HepG2 (cell line): ENCODE measurements at regions not wholly inside any gene's neighbourhood (a gene's known extent, or its start where the extent isn't known, plus 50 kb on each side); places are given as distances from the start of the nearest gene placed in this dataset.

Source experiments
- ATAC-seq: fragments of 200-7000 bp; cut with Tn5 transposase; 3 replicates; pipeline ENCODE4 v1.9.1; 2020; ENCODE audit warnings: mild to moderate bottlenecking, moderate library complexity
- BruUV-seq: library from RNA; stranded (reverse); fragments of 400-500 nt; replicated peaks from 2 replicates; lab custom pipeline; 2021; lab: Mats Ljungman, UMichigan
- CTCF ChIA-PET: fragments of 300-600 bp; formaldehyde crosslinking; extraction: SDS; loops from one replicate; lab custom pipeline; 2021; ENCODE audit warnings: low total read pairs, inconsistent platforms, low intra/inter-chr PET ratio; lab: Yijun Ruan, JAX
- POLR2A ChIA-PET: fragments of 350-600 bp; sonication (Branson Sonifier 250); formaldehyde crosslinking; loops from one replicate; lab custom pipeline; 2020; ENCODE audit warnings: antibody characterized with exemption, inconsistent platforms; lab: Yijun Ruan, JAX
- DNase-seq: peaks from one replicate; pipeline ENCODE4 v3.0.0-alpha.2; 2015; ENCODE audit warnings: low spot score
- FAIRE-seq: peaks from 3 replicates; lab custom pipeline; 2011; peaks lifted over from hg19 to GRCh38; lab: Jason Lieb, UNC
- H2AFZ ChIP-seq: one replicate; pipeline ENCODE4 v1.6.1; 2011; ENCODE audit warnings: low read length, inconsistent platforms
- H3K27ac ChIP-seq: fragments of 300-600 bp; 3 replicates; pipeline ENCODE4 v1.8.0; 2011; ENCODE audit warnings: mixed run types, mild to moderate bottlenecking, mixed read lengths, low read length, inconsistent platforms; ENCODE audit not compliant: insufficient read depth; ENCODE audit errors: extremely low read length
- H3K27me3 ChIP-seq, 2 experiments: fragments of 200-600 bp in 1 of 2; 2 replicates in 1 of 2; 3 replicates in 1 of 2; pipeline versions ENCODE4 v1.6.0 to v1.8.0; 2011; ENCODE audit warnings: low read length in 2 of 2, mild to moderate bottlenecking in 2 of 2, moderate library complexity in 2 of 2, inconsistent platforms in 1 of 2; ENCODE audit not compliant: insufficient read depth in 2 of 2, control insufficient read depth in 1 of 2
- H3K36me3 ChIP-seq, 2 experiments: fragments of 200-600 bp in 1 of 2; replicated peaks in 1 of 2; 2 replicates in 1 of 2; 3 replicates in 1 of 2; pipeline versions ENCODE4 v1.5.1 to v1.8.0; 2011; ENCODE audit warnings: low read length in 2 of 2, inconsistent platforms in 1 of 2; ENCODE audit not compliant: insufficient read depth in 2 of 2, control insufficient read depth in 1 of 2
- H3K4me1 ChIP-seq: 2 replicates; pipeline ENCODE4 v1.5.1; 2012; ENCODE audit warnings: low read length, inconsistent platforms; ENCODE audit not compliant: insufficient read depth
- H3K4me2 ChIP-seq: 2 replicates; pipeline ENCODE4 v1.6.0; 2011; ENCODE audit warnings: low read depth, low read length, inconsistent platforms
- H3K4me3 ChIP-seq, 3 experiments: fragments of 200-600 bp in 1 of 3; sonication (generic), shearing (Covaris generic) in 1 of 3; replicated peaks in 1 of 3; 2 replicates each; pipeline ENCODE4 v1.5.1; 2011 to 2016; ENCODE audit warnings: low read length in 3 of 3, inconsistent platforms in 2 of 3, low read depth in 2 of 3, mild to moderate bottlenecking in 2 of 3, control low read depth in 1 of 3, mixed read lengths in 1 of 3; ENCODE audit not compliant: insufficient read depth in 1 of 3
- H3K79me2 ChIP-seq: one replicate; pipeline ENCODE4 v1.6.1; 2011; ENCODE audit warnings: low read length, inconsistent platforms; ENCODE audit not compliant: insufficient read depth
- H3K9ac ChIP-seq: 2 replicates; pipeline ENCODE4 v1.6.0; 2011; ENCODE audit warnings: mild to moderate bottlenecking, low read depth, low read length, inconsistent platforms; ENCODE audit not compliant: insufficient read depth
- H3K9me3 ChIP-seq: 2 replicates; pipeline ENCODE4 v1.5.1; 2012; ENCODE audit warnings: mild to moderate bottlenecking, low read length
- H4K20me1 ChIP-seq: 2 replicates; pipeline ENCODE4 v1.6.0; 2011; ENCODE audit warnings: inconsistent platforms, mild to moderate bottlenecking, low read length, moderate library complexity; ENCODE audit not compliant: insufficient read depth
- ARNT ChIP-seq: fragments of 450-650 bp; IDR thresholded peaks from 2 replicates; pipeline ENCODE4 v1.6.1; 2017
- ARNTL ChIP-seq: sonication (generic); formaldehyde crosslinking; IDR thresholded peaks from 2 replicates; pipeline ENCODE4 v1.4.0; 2020; ENCODE audit warnings: mild to moderate bottlenecking, missing genetic modification reagents
- KMT2A ChIP-seq: sonication (generic); formaldehyde crosslinking; IDR thresholded peaks from 2 replicates; pipeline ENCODE4 v1.4.0; 2020; ENCODE audit warnings: missing genetic modification reagents
- PLRG1 ChIP-seq: fragments of 450-650 bp; conservative IDR thresholded peaks from 2 replicates; pipeline ENCODE4 v1.6.1; 2016
- ZEB1 ChIP-seq: IDR thresholded peaks from 2 replicates; pipeline ENCODE4 v1.6.1; 2012; ENCODE audit warnings: mild to moderate bottlenecking, low read depth, inconsistent platforms; ENCODE audit not compliant: insufficient replicate concordance
- ZNF33A ChIP-seq: sonication (generic); formaldehyde crosslinking; IDR thresholded peaks from 2 replicates; pipeline ENCODE4 v1.5.1; 2020; ENCODE audit warnings: missing genetic modification reagents, mild to moderate bottlenecking, moderate library complexity, borderline replicate concordance
- WGBS: methylation state at CpG from one replicate; pipeline ENCODE4 v1.1.6; 2017; ENCODE audit warnings: low lambda C conversion rate; 5-methylcytosine and 5-hydroxymethylcytosine counted together
- in situ Hi-C: cut with HindIII; loops from 2 replicates; pipeline ENCODE4 v1.10.0; 2017; ENCODE audit warnings: low pct_unique_long_range_greater_than_20kb; ENCODE audit not compliant: extremely low pct_ligation_motif_present
- intact Hi-C: fragments of 100-400 bp; cut with micrococcal nuclease; formaldehyde crosslinking; loops from one replicate; pipeline ENCODE4 v1.10.0; 2022; ENCODE audit not compliant: unreplicated experiment
- TF ChIP-seq, protein P1 (sequence below): sonication (generic); formaldehyde crosslinking; IDR thresholded peaks from 2 replicates; pipeline ENCODE4 v1.5.0; 2020; ENCODE audit warnings: missing genetic modification reagents
- TF ChIP-seq, protein P2 (sequence below): sonication (generic); formaldehyde crosslinking; IDR thresholded peaks from 2 replicates; pipeline ENCODE4 v1.4.0; 2020; ENCODE audit warnings: missing genetic modification reagents
- TF ChIP-seq, protein P3 (sequence below): sonication (generic); formaldehyde crosslinking; IDR thresholded peaks from 2 replicates; pipeline ENCODE4 v1.4.0; 2020; ENCODE audit warnings: missing genetic modification reagents, borderline replicate concordance

DNA sequence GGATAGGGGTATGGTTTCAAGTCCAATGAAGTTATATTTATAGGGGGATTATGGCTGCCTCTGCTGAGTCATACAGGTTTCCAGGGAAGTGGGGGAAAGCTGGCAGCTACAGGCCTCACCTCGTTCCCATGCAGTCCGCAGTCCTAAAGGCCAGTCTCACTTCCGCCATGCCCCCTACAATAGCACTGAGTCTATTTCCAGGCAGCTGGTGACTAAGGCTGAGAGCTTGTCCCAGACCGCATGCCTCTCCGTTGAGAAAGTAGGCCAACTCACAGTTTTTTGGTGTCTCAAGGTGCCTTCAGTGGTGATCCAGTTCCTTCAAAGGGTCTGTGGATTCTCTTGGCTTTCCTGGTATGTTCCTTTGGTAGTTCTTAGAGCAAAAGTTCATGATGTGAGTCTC lies 203.9 kb upstream of the GLI3 start:
- no peaks in the 10 kb centered on the region for H3K79me2 ChIP-seq
- intact Hi-C loops (no loop called here), in situ Hi-C loops (no loop called here)
- no peak overlapping the region for H2AFZ ChIP-seq
- no peak for FAIRE-seq
- no peak for DNase-seq
- BruUV-seq: no TSS peak
- no peak for ATAC-seq
- no peak overlapping the region for H3K4me3 ChIP-seq
- no peaks in the 10 kb centered on the region for H3K27me3 ChIP-seq
- no peak overlapping the region for H3K4me2 ChIP-seq
- H3K9me3 ChIP-seq: peaks cover 47% of the 10 kb centered on the region
- no peaks in the 10 kb centered on the region for H4K20me1 ChIP-seq
- ChIA-PET CTCF (no interaction called here), POLR2A (no interaction called here)
- TF ChIP-seq KMT2A (CRISPR knock-in tag) (no peak), PLRG1 (no peak), ZEB1 (no peak), ARNTL (CRISPR knock-in tag) (no peak), ZNF33A (CRISPR knock-in tag) (no peak), ARNT (no peak)
- TF ChIP-seq, protein P1, sequence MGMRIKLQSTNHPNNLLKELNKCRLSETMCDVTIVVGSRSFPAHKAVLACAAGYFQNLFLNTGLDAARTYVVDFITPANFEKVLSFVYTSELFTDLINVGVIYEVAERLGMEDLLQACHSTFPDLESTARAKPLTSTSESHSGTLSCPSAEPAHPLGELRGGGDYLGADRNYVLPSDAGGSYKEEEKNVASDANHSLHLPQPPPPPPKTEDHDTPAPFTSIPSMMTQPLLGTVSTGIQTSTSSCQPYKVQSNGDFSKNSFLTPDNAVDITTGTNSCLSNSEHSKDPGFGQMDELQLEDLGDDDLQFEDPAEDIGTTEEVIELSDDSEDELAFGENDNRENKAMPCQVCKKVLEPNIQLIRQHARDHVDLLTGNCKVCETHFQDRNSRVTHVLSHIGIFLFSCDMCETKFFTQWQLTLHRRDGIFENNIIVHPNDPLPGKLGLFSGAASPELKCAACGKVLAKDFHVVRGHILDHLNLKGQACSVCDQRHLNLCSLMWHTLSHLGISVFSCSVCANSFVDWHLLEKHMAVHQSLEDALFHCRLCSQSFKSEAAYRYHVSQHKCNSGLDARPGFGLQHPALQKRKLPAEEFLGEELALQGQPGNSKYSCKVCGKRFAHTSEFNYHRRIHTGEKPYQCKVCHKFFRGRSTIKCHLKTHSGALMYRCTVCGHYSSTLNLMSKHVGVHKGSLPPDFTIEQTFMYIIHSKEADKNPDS (CRISPR knock-in tag): no peak
- TF ChIP-seq, protein P2, sequence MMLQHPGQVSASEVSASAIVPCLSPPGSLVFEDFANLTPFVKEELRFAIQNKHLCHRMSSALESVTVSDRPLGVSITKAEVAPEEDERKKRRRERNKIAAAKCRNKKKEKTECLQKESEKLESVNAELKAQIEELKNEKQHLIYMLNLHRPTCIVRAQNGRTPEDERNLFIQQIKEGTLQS: no peak
- TF ChIP-seq, protein P3, sequence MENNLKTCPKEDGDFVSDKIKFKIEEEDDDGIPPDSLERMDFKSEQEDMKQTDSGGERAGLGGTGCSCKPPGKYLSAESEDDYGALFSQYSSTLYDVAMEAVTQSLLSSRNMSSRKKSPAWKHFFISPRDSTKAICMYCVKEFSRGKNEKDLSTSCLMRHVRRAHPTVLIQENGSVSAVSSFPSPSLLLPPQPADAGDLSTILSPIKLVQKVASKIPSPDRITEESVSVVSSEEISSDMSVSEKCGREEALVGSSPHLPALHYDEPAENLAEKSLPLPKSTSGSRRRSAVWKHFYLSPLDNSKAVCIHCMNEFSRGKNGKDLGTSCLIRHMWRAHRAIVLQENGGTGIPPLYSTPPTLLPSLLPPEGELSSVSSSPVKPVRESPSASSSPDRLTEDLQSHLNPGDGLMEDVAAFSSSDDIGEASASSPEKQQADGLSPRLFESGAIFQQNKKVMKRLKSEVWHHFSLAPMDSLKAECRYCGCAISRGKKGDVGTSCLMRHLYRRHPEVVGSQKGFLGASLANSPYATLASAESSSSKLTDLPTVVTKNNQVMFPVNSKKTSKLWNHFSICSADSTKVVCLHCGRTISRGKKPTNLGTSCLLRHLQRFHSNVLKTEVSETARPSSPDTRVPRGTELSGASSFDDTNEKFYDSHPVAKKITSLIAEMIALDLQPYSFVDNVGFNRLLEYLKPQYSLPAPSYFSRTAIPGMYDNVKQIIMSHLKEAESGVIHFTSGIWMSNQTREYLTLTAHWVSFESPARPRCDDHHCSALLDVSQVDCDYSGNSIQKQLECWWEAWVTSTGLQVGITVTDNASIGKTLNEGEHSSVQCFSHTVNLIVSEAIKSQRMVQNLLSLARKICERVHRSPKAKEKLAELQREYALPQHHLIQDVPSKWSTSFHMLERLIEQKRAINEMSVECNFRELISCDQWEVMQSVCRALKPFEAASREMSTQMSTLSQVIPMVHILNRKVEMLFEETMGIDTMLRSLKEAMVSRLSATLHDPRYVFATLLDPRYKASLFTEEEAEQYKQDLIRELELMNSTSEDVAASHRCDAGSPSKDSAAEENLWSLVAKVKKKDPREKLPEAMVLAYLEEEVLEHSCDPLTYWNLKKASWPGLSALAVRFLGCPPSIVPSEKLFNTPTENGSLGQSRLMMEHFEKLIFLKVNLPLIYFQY (CRISPR knock-in tag): no peak
- H3K27ac ChIP-seq: no peak overlapping the region
- H3K9ac ChIP-seq: no peak overlapping the region
- 57% methylated on average over 5 of the region's 5 CpGs for WGBS
- no peaks in the 10 kb centered on the region for H3K4me1 ChIP-seq
- no peaks in the 10 kb centered on the region for H3K36me3 ChIP-seq
